ENCODE measurements at regions not wholly inside any gene's neighbourhood (a gene's known extent, or its start where the extent isn't known, plus 50 kb on each side); places are given as distances from the start of the nearest gene placed in this dataset.
"Not testable (repeated sequence)": the region's sequence is repeated elsewhere in the genome, so short reads cannot be mapped to it uniquely, and the experiment has no call there.

DNA sequence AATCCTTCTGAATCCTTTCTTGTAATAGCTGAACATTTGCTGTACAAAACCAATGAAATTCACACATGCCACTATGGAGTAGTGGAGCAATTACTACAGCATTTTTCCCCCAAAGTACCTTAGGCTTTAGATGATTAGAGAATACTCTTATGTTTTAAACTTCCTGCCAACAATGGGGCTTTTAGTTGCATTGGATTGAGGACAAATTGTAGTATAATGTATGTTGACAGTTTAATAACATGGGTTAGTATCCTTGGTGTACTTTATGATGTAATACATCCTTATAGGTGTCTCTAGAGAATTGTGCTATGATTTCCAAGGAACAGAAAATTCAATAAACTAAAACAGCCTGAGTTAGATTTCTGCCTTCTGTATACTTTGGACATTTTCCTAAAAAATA lies 422.7 kb upstream of the GRAMD2B start:
- no peak for DNase-seq

DNA sequence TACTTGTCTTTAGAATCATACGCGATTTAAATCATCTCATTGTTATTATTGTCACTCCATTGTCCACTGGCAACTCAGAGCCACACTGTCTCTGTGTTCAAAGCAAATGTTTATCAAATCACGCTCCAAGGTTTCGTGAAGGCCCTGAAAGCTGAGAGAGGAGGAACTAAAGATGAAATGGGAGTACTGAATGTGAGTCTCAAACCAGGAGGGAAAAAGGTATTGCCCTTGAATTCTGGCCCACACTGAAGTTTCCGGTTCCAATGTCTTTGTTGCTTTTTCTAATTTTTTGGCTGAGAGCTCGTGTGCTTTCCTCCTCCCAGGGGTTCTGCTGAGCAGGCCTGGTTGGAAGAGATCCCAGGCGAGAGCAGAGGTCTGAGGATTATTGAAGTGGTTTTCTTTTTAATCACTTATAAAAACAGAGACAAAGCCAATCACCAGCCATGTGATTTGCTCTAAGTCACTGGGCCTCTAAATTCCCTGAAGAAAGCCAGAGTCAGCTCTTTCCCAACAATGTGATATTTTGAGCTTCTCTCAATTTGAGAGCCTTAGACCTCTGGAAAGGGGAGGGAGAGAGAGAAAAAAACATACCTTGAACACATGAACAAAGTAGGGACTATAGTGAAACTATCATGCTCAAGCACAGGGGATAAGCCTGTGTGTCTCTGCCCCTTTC lies 420.8 kb upstream of the GRAMD2B start:
- DNase-seq = peak; percentile 76

DNA sequence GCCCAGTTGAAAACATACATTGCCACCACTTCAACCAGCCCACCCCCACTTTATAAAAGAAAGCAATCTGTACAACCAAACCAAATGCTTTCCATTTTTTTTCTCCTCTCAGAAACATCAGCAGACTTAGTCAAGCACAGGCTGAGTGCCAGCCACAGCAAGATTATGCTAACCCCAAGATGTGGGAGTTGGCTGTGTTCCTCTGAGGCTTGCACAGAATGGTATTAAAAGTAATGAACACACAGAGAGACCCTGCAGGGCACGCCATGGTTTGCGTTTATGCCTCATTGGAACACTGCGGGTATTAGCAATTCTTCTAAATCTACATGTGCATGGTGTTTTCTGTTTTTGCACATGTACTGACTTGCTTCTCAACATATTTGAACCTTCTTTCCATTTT lies 419.9 kb upstream of the GRAMD2B start:
- DNase-seq = no peak

DNA sequence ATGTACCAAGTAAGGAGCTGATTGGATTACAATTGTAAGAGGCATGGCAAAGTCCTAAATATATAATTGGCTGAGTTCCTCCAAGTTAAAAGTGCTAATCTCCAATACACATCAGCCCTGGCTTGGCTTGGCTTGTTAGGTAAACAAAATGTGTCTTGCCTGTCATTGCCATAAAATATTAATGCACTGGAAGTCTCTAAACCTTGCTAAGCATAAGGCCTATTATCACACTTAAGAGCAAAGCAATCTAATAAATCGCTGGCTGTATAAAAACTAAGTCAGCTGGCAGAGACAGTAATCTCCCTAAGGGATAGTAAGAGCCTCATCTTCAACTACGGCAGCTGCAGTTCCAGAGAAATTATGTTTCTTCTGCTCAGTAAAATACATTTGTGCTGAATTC lies 418.6 kb upstream of the GRAMD2B start:
- no peak for DNase-seq

DNA sequence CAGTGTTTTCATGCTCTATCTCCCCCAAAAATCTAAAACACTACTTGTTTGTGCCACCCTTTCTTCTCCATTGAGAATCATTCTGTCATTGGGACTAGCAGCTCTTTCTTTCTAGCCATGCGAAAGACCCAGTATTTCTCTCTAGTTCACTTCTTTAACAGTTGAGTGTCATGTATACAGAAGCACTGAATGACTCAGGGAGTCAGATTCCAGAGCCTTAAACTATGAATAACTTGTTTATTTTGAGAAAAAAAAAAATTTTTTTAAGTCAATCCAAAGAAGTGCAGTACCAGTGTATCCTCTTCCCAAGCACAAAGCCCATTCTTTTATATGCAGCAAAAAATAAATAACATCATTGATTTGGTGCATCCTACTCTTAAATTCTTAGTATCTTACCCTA lies 415.4 kb upstream of the GRAMD2B start:
- DNase-seq = no peak

DNA sequence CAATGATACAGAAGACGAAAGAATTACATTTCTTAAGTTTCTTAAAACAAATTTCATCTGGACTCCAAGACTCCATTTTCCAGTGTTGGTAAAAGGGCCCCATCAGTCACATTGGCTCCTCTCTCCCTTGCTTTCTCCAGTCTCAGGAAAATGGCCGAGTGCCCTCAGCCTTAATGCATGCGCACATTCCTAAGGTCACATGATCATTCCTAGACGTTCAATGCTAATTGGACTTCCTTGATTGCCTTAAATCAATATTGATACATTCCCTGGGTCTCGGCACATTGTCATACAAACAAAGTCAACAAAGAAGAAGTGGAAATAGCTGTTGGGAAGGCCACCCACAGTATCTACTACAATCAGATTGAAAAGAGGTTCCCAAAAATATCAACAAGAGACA lies 413.6 kb upstream of the GRAMD2B start:
- DNase-seq = no peak

DNA sequence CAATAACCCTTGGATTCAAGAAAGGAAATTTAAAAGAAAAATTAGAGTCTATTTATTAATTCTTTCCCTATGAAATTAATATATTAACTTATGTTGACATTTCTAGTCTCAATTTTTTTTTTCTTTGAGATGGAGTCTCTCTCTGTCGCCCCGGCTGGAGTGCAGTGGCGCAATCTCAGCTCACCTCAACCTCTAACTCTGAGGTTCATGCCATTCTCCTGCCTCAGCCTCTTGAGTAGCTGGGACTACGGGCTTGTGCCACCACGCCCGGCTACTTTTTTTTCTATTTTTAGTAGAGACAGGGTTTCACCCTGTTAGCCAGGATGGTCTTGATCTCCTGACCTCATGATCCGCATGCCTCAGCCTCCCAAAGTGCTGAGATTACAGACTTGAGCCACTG lies 411.7 kb upstream of the GRAMD2B start:
- DNase-seq = not testable (repeated sequence)

DNA sequence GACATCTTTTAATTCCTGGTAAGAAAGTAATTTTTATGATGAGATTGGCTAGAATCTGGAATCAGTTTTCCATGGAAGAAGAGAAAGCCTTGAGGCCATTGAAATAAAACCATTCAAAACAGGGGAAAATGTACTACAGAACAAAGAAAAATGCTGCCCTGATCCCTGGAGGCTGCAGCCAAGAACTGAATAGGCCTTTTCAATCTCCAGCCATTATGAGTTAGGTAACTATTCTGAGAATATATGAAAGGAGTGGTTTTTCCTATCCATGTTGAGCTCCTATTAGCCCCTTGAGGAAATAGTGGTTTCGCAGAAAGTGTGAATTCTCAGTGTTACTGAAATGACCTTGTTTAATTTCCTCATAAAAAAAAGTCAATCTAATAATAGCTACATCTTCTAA lies 408.5 kb upstream of the GRAMD2B start:
- no peak for DNase-seq

DNA sequence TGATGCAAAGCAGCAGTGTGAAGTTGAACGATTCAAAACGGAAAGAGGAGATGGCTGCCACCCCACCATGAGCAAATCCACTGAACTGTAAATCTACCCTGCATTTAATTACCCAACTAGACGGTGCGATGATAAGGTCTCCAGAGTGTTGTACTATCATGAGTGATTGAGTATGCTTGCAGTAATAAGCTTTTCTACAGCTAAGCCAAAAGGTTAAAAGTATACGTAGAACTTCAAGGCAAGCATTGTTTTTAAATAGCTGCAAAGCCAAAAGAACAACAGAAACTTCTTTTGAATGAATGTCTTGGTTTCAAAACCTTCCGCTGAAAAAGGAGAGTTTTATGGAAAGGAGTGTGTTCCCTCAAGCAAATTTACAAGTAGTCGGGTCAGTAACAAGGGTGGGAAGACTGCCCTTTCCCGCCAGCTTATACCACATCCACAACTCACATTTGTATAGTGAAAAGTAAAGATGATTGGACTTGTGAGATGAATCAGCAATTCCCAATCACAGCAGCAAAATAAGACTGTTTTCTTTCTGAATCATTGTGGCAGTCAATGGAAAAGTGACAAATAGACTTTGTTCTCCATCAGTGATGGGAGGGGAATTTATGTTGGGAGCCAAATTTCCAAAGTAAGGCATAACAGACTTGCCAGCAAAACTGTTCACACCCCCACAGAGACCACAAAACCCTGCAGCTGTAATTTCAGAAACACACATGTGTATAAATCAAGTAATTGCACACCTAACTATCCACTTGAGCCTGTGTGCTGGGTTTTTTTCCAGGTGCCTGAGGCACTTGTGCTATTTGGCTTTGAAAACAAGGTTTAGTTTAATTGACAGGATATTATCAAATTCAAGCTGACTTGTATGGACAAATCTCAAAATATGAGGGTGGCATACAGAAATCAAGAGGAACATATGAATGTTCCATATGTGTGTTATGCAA lies 407.7 kb upstream of the GRAMD2B start:
- DNase-seq = peak; percentile 50

DNA sequence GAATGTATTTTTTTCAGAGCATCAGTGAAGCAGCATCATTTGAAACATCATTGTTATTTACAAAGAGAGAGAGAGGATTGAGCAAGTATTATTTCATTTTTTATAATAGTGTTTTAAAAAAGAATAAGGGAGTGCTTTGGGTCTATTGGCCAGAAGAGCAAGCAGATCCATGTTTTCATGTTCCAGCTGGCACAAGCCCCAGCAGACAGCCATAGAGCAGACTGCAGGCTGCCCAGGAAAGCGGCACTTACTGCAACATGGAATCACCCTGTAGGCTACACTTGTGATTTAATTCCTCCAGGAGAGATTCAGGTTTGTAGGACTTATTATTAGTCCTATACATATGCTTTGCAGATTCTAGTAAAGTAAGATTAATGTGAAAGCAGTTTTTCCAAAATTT lies 407.0 kb upstream of the GRAMD2B start:
- DNase-seq = peak; percentile 57

DNA sequence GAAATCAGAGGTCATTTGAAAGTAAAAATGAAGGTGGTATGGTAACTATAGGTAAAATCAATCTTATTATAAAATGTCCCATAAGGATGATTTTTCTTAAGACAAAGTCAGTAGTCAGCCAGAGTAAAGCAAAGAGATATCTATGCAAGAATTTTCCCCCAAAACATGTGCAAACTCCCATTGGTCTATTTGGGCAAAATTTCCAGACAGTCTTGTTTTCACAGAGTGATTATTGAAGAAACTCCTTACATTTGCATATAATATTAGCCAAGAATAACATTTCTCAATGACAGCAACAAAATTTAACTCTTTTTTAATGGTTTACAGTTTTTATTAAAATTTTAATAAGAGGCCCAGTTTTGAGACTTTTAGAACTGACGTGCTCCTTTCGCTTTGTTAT lies 406.1 kb upstream of the GRAMD2B start:
- no peak for DNase-seq

DNA sequence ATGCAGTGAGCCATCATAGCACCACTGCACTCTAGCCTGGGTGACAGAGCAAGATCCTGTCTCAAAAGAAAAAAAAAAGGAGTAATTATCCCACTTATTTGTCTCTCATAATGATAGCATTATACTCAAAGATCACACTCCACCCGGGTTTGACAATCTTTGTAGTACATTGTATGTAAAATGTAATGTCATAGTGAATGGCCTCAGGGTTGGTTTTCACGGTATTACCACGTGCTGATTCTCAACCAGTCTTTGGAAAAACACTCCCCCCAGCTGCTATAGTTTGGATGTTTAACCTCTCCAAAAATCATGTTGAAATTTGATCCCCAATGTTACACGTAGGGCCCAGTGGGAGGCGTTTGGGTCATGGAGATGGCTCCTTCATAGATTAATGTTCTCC lies 402.4 kb upstream of the GRAMD2B start:
- DNase-seq = no peak

DNA sequence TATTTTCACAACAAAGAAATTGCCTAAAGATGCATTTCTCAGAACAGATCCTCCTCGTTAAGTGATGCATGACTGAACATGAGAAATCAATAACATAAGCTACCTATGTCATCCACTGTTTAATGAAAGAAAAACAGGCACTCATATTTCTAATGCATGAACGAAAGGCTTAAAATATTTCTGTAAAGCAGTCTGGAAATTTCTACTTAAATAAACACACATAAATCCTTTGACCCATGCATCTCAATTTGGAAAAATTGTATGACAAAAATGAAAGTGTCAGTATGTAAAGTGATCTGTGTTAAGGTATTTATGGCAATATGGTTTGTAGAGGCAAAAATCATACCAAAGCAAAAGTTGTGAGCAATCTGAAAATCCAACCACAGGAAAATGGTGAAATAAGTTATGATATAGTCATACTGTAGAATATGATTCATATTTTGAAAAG lies 399.2 kb upstream of the GRAMD2B start:
- no peak for DNase-seq

DNA sequence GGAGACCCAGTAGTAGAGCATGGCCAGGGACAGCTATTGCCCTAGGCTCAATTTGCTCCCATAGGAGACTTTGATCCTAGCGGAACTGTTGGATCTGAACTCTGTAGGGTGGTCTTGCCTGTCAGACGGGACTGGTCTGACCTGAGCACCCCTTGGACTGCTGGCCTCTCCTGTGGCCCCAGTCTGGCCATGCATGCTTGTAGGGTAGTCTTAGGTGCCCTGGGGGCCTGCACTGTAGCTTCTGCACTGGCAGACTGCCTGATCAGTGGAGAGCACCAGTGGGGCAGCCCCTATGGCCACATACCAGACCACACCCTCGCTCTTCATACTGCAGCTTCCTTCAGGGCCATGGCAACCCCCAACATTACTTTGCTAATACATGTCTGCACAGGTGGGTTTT lies 396.1 kb upstream of the GRAMD2B start:
- DNase-seq = no peak

DNA sequence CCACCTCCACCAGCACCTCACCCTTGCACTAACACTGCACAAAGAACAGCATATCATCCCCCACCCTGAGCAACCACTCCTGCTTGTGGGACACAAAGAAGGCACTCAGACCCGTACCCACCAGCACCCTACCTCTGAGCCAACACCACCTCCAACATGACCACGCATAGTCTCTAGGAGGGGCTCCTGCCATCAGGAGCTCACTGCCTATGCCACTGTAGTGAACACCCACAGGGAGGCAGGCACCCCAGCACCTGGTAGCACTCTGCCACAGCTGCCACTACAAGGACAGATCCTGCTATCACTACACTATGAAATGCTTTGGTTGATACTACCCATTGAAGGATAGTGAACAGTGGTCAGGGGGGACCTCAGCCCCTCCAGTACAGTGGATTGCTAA lies 395.6 kb upstream of the GRAMD2B start:
- no peak for DNase-seq

DNA sequence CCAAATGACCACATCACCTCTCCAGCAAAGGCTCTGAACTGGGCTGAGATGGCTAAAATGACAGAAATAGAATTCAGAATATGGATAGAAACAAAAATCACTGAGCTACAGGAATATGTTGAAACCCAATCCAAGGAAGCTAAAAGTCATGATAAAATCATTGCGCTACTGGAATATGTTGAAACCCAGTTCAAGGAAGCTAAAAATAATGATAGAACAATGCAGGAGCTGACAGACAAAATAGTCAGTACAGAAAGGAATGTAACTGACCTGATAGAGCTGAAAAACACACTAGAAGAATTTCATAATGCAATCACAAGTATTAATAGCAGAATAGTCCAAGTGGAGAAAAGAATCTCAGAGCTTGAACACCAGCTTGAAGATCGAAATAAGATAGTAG lies 394.9 kb upstream of the GRAMD2B start:
- no peak for DNase-seq

DNA sequence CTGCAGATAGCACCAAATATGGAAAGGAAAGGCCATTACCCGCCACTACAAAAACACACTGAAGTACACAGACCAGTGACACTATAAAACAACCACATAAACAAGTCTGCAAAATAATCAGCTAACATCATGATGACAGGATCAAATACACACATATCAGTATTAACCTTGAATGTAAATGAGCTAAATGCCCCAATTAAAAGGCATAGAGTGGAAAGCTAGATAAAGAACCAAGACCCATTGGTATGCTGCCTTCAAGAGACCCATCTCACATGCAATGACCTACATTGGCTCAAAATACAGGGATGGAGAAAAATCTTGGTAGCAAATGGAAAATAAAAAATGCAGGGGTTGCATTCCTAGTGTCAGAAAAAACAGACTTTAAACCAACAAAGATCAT lies 393.9 kb upstream of the GRAMD2B start:
- DNase-seq = not testable (repeated sequence)

DNA sequence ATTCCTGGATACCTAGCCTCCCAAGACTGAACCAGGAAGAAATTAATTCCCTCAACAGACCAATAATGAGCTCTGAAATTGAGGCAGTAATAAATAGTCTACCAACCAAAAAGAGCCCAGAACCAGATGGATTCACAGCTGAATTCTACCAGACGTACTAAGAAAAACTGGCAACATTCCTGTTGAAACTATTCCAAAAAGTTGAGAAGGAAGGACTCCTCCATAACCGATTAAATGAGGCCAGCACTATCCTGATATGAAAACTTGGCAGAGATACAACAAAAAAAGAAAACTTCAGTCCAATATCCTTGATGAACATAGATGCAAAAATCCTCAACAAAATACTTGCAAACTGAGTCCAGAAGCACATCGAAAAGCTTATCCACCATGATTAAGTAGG lies 392.5 kb upstream of the GRAMD2B start:
- no peak for DNase-seq

DNA sequence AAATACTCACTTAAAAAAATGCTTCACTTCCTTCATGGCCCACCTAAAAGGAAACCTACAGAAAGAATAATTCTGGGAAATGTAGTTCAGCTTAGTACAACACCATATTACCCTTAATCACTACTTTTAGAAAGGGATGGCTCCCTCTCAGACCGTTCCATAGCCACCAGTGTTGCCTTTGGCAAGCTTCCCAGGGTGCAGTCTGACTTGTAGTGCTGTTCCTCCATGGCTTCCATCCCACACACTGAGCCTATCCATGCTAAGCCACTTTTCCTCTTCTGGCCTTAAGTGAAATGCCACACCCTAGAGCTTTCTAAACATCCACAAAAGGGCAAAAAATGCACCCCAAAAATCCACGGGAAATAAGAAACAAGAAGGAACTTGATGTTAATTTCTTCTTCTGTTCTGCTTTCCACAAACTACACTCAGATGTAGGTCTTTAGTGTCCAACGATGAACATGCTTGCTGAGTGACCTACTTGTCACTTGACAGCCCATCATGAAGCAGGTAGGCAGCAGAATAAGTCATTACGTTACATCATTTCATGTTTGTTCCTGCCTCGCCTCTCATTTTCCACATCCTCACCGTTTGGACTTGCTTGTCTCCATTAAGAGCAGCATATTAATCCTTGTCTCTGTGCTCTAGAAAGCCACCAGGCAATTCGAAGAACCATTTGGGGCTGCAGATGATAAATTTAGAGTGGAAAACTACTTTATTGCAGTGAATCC lies 391.1 kb upstream of the GRAMD2B start:
- no peak for DNase-seq

DNA sequence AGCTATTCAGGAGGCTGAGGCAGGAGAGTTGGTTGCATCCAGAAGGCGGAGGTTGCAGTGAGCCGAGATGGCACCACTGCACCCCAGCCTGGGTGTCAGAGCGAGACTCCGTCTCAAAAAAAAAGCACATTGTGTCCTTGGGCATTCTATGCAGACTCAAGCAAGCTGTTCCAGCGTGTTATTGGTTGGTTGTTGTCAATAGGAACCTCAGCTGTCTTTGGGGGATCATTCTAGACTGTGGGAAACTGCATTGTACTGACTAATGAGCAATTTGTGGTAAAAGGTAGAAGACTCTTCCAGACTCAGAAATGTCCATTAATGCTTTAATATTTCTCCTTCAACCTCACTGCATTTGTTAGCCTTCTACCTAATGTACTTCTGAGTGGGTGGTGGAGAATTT lies 379.5 kb upstream of the GRAMD2B start:
- no peak for DNase-seq

DNA sequence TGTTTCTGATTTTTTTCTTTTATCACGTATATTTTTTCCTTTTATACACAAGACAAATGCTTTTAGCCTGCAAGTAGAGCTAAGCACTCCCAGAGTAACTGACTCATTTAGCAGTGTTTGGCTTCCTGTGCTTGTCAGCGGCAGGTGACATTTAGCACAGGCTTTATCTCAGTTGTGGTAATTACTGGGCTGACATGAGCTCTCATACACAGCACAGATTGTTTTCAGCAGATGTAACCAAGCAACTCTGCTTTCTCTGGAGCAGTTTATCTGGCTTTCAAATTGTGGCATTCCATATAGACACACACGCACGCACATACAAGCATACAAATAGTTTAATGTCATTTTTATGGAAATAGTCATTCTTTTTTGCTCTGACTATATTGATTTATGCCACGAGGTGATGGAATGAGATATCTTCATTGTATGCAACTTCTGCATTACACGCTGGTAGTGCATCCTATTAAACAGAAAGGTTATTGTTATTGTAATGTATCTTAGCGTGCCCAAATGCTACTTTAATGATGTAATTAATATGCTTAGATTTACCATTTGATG lies 379.0 kb upstream of the GRAMD2B start:
- no peak for DNase-seq

DNA sequence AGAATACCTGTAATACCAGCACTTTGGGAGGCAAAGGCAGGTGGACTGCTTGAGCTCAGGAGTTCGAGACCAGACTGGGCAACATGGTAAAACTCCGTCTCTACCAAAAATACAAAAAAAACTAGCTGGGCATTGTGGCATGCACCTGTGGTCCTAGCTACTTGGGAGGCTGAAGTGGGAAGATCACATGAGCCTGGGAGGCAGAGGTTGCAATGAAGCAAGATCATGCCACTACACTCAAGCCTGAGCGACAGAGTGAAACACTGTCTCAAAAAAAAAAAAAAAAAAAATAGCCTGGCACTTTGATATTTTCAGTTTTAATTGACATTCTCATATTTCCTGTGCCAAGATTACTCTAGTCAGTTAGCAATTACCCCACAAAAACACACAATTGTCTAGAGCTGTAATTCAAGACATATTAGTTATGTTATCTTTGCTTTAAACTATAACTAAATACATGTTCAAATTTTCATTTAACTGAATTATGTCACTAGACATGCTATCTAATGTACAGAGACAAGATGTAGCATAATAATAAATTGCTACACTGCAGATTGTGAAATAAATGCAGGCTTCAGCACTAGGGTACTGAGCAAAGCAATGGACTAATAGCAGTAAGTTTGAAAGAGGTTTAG lies 378.2 kb upstream of the GRAMD2B start:
- no peak for DNase-seq

DNA sequence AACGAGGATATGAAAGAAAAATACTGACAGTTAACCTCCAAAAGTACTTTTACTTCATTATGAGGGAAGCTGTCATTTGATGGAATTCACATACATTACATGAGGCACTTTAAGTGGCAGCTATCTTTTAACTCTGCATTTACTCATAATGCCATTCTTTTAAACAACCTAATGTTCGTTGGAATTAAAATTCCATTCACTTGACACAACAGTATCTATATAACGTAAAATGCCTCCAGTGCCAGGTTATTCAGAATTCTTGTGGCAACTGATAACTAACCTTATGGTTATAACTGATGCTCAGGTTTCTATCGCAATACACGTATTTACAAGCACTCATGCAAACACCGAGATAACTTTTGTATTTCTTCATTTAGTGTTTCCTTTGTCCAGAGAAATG lies 376.9 kb upstream of the GRAMD2B start:
- DNase-seq = no peak
